Effector memory CD8-positive, alpha-beta T cell (primary cell): ENCODE measurements at regions not wholly inside any gene's neighbourhood (a gene's known extent, or its start where the extent isn't known, plus 50 kb on each side); places are given as distances from the start of the nearest gene placed in this dataset.

Source experiments
- ATAC-seq: fragments of 150-1000 bp; cut with Tn5 transposase; replicated peaks from 2 replicates; pipeline ENCODE4 v1.10.0; 2021; ENCODE audit warnings: mild to moderate bottlenecking, moderate library complexity
- DNase-seq, 3 experiments: peaks; one replicate each; pipeline ENCODE4 v3.0.0; 2021
- H3K27ac Mint-ChIP-seq, 2 donors: one replicate each; pipeline ENCODE4 v1.8.0; 2022; ENCODE audit warnings: mild to moderate bottlenecking in 2 of 2, mixed read lengths in 2 of 2, moderate library complexity in 2 of 2
- H3K27me3 Mint-ChIP-seq, 2 donors: one replicate each; pipeline ENCODE4 v1.8.0; 2022; ENCODE audit warnings: mixed read lengths in 2 of 2
- H3K36me3 Mint-ChIP-seq: one replicate; pipeline ENCODE4 v1.8.0; 2022; ENCODE audit warnings: mild to moderate bottlenecking, moderate library complexity, mixed read lengths; ENCODE audit not compliant: insufficient read depth
- H3K4me1 Mint-ChIP-seq, 2 donors: one replicate each; pipeline ENCODE4 v1.8.0; 2022; ENCODE audit warnings: low read depth in 2 of 2, mixed read lengths in 2 of 2
- H3K4me3 Mint-ChIP-seq, 2 donors: one replicate each; pipeline ENCODE4 v1.8.0; 2022; ENCODE audit warnings: mild to moderate bottlenecking in 2 of 2, mixed read lengths in 2 of 2, moderate library complexity in 2 of 2
- H3K9me3 Mint-ChIP-seq, 2 donors: one replicate each; pipeline ENCODE4 v1.8.0; 2022; ENCODE audit warnings: mixed read lengths in 2 of 2

DNA sequence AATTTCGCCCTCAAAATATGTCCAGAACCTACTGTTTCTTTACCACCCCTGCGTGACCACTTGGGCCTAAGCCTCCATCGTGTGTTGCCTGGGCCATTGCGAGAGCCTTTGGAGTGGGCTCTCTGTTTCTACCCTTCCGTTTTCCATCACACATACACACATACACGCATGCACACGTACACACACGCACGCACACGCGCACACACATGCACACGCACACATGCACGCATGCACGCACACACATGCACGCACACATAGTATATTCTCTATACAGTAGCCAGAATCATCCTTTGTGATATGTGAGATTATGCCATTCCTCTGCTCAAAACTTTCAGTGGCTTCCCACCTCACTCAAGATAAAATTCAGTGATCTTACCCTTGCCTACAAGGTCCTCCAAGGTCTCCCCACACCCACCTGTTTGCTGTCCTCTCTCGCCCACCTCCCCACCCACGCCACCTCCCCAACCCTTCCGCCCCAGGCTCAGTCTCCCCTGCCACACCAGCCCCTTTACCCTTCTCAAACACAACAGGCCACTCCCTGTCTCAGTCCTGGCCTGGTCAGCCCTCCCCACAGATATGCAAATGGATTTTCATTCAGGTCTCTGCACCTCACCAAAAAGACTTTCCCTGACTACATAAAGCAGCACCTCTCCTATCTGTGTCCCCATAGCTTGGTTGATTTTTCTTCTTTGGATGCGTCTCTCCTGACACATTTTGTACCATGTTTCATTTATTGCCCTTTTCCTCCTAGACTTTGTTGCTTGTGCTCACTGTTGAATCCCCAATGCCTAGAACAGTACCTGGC, 559.6 kb downstream of the CD83 start:
- H3K27me3 Mint-ChIP-seq = peaks cover 0 to 4% of the 10 kb centered on the region in 2 donors
- DNase-seq (no peak), ATAC-seq (no peak)
- H3K9me3 Mint-ChIP-seq = no peaks in the 10 kb centered on the region
- no peak overlapping the region for H3K27ac Mint-ChIP-seq
- H3K4me1 Mint-ChIP-seq = peaks cover 0 to 1% of the 10 kb centered on the region in 2 donors
- H3K36me3 Mint-ChIP-seq = no peaks in the 10 kb centered on the region
- no peak overlapping the region for H3K4me3 Mint-ChIP-seq

DNA sequence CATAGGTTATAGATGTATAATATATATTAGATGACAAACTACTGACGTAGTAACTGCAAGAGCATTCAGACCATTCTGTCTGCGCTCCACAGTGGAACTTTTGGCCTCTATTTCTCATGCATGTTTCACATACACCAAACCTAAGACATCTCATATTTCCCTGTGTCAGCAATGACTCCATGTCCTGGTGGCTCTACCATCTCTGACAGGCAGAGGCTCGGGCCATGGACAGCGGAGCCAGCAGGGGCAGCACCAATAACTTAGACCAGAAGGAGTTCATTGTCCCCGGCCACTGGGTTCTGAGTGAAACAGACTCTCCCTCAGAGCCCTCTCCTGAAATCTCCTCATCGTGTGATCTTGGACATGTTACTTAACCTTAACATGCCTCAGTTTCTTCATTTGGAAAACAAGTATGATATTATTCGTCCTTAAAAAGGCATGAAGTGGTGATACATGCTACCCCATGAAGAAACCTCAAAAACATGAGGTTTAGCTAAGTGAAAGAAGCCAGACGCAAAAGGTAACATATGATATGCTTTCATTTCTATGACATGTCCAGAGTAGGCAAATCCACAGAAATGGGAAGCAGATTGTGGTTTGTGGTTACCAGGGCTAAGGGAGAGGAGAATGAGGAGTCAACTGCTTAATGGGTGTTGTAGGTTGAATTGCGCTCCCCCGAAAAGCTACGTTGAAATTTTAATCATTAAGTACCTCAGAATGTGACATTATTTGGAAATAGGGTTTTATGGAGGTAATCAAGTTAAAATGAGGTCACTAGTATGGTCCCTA, 564.0 kb upstream of the JARID2 start:
- Mint-ChIP-seq H3K4me1 (no peaks in the 10 kb centered on the region), H3K36me3 (no peaks in the 10 kb centered on the region), H3K27ac (no peak overlapping the region), H3K4me3 (no peak overlapping the region), H3K27me3 (peaks cover 0 to 10% of the 10 kb centered on the region in 2 donors), H3K9me3 (no peaks in the 10 kb centered on the region)
- DNase-seq (no peak), ATAC-seq (no peak)

GRCh38 chr6:14682812-14683211, 563.1 kb upstream of the JARID2 start:
- Mint-ChIP-seq H3K36me3 (no peaks in the 10 kb centered on the region), H3K4me3 (no peak overlapping the region), H3K27me3 (peaks cover 0 to 10% of the 10 kb centered on the region in 2 donors)

GRCh38 chr6:14689639-14690038, 556.2 kb upstream of the JARID2 start:
- DNase-seq (no peak), ATAC-seq (no peak)
- Mint-ChIP-seq H3K4me1 (no peaks in the 10 kb centered on the region), H3K27me3 (no peaks in the 10 kb centered on the region), H3K4me3 (no peak overlapping the region), H3K36me3 (no peaks in the 10 kb centered on the region), H3K9me3 (no peaks in the 10 kb centered on the region), H3K27ac (no peak overlapping the region)

More at GRCh38 chr6:14682812-14683211, 563.1 kb upstream of the JARID2 start:
- H3K4me1 Mint-ChIP-seq = no peaks in the 10 kb centered on the region
- no peaks in the 10 kb centered on the region for H3K9me3 Mint-ChIP-seq
- DNase-seq (no peak), ATAC-seq (no peak)
- H3K27ac Mint-ChIP-seq = no peak overlapping the region

DNA sequence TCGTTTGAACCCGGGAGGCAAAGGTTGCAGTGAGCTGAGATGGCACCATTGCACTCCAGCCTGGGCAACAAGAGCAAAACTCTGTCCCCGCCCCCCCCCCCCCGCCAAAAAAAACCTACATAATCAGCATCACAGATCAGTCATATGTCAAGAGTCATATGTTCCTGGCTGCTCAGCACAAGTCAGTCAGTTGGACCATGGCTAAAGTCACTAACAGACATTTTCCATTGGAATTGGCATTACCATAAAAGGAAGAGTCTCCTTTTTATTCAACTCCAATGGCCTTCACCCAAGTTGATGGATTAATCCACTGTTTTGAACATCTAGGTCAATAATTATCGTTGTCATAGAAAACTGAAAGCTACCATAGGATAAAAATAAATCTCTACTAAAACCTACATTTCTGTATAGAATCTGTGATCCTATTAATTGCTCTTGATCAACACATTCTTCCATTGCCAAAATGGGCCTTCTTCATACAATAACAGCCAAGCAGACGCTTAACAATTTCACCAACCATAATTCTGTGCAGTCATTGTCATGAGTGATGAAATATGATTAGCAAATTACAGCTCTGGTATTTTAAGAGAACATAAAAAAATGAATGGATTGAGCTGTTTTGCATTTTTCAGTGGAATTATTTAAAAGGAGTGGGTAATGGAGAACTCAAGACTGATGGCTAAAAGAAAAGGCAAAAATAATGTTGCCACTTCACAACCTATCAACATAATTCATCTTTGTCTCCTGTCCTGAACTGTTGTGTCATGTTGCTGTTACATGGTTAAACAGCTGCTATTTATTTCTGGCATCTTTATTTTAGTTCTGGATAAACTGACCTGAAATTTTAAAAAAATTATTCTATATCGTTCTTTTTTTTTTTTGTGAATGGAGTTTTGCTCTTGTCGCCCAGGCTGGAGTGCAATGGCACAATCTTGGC, 555.5 kb upstream of the JARID2 start:
- Mint-ChIP-seq H3K9me3 (no peaks in the 10 kb centered on the region), H3K4me3 (no peak overlapping the region), H3K4me1 (no peaks in the 10 kb centered on the region), H3K36me3 (no peaks in the 10 kb centered on the region), H3K27ac (peak overlapping the region in 1 of 2 donors; percentile 13), H3K27me3 (peaks cover 0 to 2% of the 10 kb centered on the region in 2 donors)
- DNase-seq (no peak), ATAC-seq (no peak)

DNA sequence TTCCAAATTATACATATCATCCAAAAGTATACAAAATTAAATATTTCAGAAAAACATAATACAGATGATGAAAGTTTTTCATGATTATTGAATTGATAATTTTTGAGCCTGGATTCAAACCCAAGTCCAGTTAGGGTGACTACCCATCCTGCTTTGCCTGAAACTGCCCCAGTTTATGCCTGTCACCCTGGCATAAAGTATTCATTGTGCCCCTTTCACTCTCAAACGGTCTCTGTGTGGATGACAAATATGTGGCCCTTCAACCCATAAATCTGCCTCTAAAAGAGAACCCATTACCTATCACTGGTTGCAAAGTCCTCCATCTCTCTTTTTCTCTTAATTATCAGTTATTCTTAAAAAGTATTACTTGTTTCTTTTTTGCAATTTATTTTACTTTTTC, 553.7 kb upstream of the JARID2 start:
- Mint-ChIP-seq H3K4me3 (no peak overlapping the region), H3K4me1 (no peaks in the 10 kb centered on the region), H3K27me3 (peaks cover 6 to 10% of the 10 kb centered on the region in 2 donors), H3K9me3 (no peaks in the 10 kb centered on the region), H3K27ac (no peak overlapping the region), H3K36me3 (no peaks in the 10 kb centered on the region)
- no peak for DNase-seq
- no peak for ATAC-seq

DNA sequence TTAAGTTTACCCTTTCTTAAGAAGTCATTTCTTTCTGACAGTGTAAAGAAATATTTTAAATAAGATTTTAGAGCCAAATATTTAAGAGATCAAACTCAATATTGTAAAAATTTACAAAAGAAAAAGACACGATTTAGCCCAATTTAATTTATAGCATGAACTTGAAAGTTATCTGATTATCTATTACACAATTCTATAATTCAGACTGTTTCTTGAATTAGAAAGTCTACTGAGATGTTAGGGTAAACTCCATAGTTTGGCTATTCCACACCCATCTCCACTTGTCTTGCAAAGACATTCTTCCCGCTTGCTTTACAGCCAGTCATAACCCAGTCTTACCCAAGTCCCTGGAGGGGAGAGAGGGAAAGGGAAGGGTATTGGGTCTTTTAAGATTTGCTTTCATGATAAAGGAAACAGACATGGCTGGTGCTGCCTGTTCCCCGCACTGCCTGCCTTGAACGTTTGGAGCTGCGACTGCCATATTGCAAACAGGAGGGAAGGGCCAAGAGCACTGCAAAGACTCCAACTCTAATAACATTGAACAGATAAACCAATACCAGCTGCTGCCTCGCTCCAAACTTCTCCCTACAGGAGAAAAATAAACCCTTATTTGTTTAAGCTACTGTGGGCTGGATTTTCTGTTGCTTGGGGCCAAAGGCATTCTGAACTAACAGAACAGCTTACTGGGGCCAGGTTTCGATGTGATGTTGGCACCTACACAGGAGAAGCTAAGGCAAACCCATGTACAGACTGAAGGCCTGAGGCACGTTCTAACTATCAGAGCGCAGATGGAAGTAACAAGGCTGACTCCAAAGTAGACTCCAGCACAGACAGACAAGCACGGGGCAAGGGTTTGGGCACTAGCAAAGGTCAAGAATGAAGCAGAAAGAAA, 552.3 kb upstream of the JARID2 start:
- Mint-ChIP-seq H3K9me3 (no peaks in the 10 kb centered on the region), H3K27ac (no peak overlapping the region), H3K27me3 (peaks cover 6 to 10% of the 10 kb centered on the region in 2 donors), H3K4me1 (no peaks in the 10 kb centered on the region), H3K4me3 (no peak overlapping the region), H3K36me3 (no peaks in the 10 kb centered on the region)
- no peak for ATAC-seq
- no peak for DNase-seq

GRCh38 chr6:14694308-14694707, 551.6 kb upstream of the JARID2 start:
- no peak overlapping the region for H3K4me3 Mint-ChIP-seq
- H3K36me3 Mint-ChIP-seq = no peaks in the 10 kb centered on the region
- ATAC-seq = no peak
- no peaks in the 10 kb centered on the region for H3K9me3 Mint-ChIP-seq
- H3K27ac Mint-ChIP-seq = no peak overlapping the region
- peaks cover 6 to 10% of the 10 kb centered on the region in 2 donors for H3K27me3 Mint-ChIP-seq
- H3K4me1 Mint-ChIP-seq = no peaks in the 10 kb centered on the region
- no peak for DNase-seq

- no peaks in the 10 kb centered on the region for H3K9me3 Mint-ChIP-seq
- ATAC-seq (no peak), DNase-seq (no peak)
- H3K4me3 Mint-ChIP-seq = no peak overlapping the region
- no peaks in the 10 kb centered on the region for H3K4me1 Mint-ChIP-seq
- no peaks in the 10 kb centered on the region for H3K36me3 Mint-ChIP-seq
- H3K27me3 Mint-ChIP-seq = peaks cover 6 to 10% of the 10 kb centered on the region in 2 donors
- no peak overlapping the region for H3K27ac Mint-ChIP-seq
Observed at GRCh38 chr6:14695579-14695978, 550.3 kb upstream of the JARID2 start.

DNA sequence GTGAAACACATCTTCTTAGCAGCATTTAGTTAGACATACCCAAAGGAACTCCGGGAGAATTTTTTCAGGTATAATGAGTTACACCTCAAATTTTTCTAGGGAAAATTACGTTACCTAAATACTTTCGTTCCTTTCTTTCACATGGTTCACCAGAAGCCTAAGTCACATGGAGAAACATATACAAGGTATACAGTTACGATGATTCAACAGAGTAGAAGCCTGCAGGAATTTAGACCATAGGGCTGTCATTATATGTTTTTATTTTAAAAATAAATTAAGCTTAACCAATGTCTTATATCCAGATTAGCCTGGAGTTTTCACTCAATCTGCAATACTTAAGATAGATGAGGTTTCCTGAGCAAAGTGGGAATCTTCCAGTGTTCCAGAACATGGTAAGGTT, 549.5 kb upstream of the JARID2 start:
- Mint-ChIP-seq H3K4me1 (no peaks in the 10 kb centered on the region), H3K36me3 (no peaks in the 10 kb centered on the region), H3K9me3 (no peaks in the 10 kb centered on the region), H3K27ac (no peak overlapping the region), H3K27me3 (peaks cover 6 to 10% of the 10 kb centered on the region in 2 donors), H3K4me3 (no peak overlapping the region)
- DNase-seq = no peak
- ATAC-seq = no peak

GRCh38 chr6:14697427-14697826, 548.4 kb upstream of the JARID2 start:
- H3K27ac Mint-ChIP-seq = no peak overlapping the region
- H3K4me1 Mint-ChIP-seq = no peaks in the 10 kb centered on the region
- no peaks in the 10 kb centered on the region for H3K9me3 Mint-ChIP-seq
- peaks cover 6 to 10% of the 10 kb centered on the region in 2 donors for H3K27me3 Mint-ChIP-seq
- no peak overlapping the region for H3K4me3 Mint-ChIP-seq
- DNase-seq = no peak
- ATAC-seq = no peak
- H3K36me3 Mint-ChIP-seq = no peaks in the 10 kb centered on the region

DNA sequence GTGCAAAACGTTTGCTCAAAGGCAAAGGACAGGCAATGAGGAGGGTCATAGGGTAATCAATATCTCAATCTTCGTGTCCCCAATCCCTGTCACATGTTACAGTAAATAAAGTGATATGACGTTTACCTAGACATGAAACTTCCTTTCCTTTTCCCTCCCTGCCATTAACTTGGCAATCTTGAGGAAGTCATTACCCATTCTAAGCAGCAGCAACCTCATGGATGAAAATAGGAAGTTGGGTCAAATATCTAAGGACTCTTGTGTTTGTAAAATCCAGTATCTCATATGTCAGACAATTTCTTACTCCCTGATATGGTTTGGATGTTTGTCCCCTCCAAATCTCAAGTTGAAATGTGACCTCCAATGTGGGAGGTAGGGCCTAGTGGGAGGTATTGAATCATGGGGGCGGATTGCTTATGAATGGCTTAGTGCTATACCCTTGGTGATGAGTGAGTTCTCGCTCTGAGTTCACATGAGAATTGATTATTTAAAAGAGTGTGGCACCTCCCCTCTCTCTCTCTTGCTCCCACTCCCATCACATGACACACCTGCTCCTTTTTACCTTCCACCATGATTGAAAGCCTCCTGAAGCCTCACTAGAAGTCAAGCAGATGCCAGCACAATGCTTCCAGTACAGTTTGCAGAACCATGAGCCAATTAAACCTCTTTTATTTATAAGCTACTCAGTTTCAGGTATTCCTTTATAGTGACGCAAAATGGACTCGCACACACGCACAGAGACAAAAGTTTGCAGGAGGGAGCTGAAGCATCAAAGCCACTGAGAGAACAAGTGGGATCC, 545.9 kb upstream of the JARID2 start:
- Mint-ChIP-seq H3K27me3 (peaks cover 6 to 10% of the 10 kb centered on the region in 2 donors), H3K4me1 (no peaks in the 10 kb centered on the region), H3K36me3 (no peaks in the 10 kb centered on the region), H3K9me3 (no peaks in the 10 kb centered on the region), H3K27ac (no peak overlapping the region), H3K4me3 (no peak overlapping the region)
- no peak for ATAC-seq
- no peak for DNase-seq
